Mucosa of descending colon (tissue), 3 donors: ENCODE measurements at regions not wholly inside any gene's neighbourhood (a gene's known extent, or its start where the extent isn't known, plus 50 kb on each side); places are given as distances from the start of the nearest gene placed in this dataset.
"Not testable (repeated sequence)": the region's sequence is repeated elsewhere in the genome, so short reads cannot be mapped to it uniquely, and the experiment has no call there.

Experiments
- ATAC-seq: fragments of 200-7000 bp; cut with Tn5 transposase; one replicate; pipeline ENCODE4 v1.9.1; 2020; ENCODE audit warnings: mild to moderate bottlenecking, moderate library complexity
- DNase-seq, 3 donors: peaks; one replicate each; pipeline ENCODE4 v3.0.0-alpha.2; 2020
- H3K36me3 ChIP-seq: fragments of 200-600 bp; one replicate; pipeline ENCODE4 v1.8.0; 2021; ENCODE audit warnings: low read depth, mild to moderate bottlenecking
- H3K4me1 ChIP-seq: fragments of 200-600 bp; one replicate; pipeline ENCODE4 v1.8.0; 2021; ENCODE audit warnings: low read depth, mild to moderate bottlenecking
- H3K4me3 ChIP-seq: fragments of 200-600 bp; one replicate; pipeline ENCODE4 v1.8.0; 2021; ENCODE audit warnings: mild to moderate bottlenecking
- H3K9me3 ChIP-seq: fragments of 200-600 bp; one replicate; pipeline ENCODE4 v1.8.0; 2021; ENCODE audit warnings: mild to moderate bottlenecking
- CTCF ChIP-seq: fragments of 200-600 bp; IDR thresholded peaks from one replicate; pipeline ENCODE4 v1.8.0; 2022; ENCODE audit warnings: antibody characterized with exemption, mild to moderate bottlenecking
- intact Hi-C, 2 donors: fragments of 100-400 bp; cut with DNase I in 1 of 2; cut with micrococcal nuclease in 1 of 2; formaldehyde crosslinking; loops; one replicate each; pipeline versions ENCODE4 v1.11.0 to v1.11.1; 2022; cut with DNase I, micrococcal nuclease
- donor health status: DM: no; HTN: no; CAD: no; lungs with moderate emphysema.
- donor health status: DM: no; HTN: no; CAD: no.
- donor health status: DM: no; HTN: yes; CAD: no.

- Histone ChIP-seq H3K36me3 (no peaks in the 10 kb centered on the region), H3K4me1 (no peaks in the 10 kb centered on the region), H3K9me3 (no peaks in the 10 kb centered on the region), H3K4me3 (no peak overlapping the region)
- DNase-seq (no peak), ATAC-seq (no peak)
- no peak for TF ChIP-seq CTCF
- intact Hi-C loops, result no loop called here
These were observed 785.2 kb downstream of the KCNA4 start for GRCh38 chr11:29231586-29231985.

GRCh38 chr11:29227811-29228210 is 789.0 kb downstream of the KCNA4 start:
- intact Hi-C loops, result no loop called here
- Histone ChIP-seq H3K36me3 (no peaks in the 10 kb centered on the region), H3K9me3 (no peaks in the 10 kb centered on the region), H3K4me1 (no peaks in the 10 kb centered on the region), H3K4me3 (no peak overlapping the region)
- ATAC-seq, result no peak
- DNase-seq, result no peak
- TF ChIP-seq CTCF, result no peak

DNA sequence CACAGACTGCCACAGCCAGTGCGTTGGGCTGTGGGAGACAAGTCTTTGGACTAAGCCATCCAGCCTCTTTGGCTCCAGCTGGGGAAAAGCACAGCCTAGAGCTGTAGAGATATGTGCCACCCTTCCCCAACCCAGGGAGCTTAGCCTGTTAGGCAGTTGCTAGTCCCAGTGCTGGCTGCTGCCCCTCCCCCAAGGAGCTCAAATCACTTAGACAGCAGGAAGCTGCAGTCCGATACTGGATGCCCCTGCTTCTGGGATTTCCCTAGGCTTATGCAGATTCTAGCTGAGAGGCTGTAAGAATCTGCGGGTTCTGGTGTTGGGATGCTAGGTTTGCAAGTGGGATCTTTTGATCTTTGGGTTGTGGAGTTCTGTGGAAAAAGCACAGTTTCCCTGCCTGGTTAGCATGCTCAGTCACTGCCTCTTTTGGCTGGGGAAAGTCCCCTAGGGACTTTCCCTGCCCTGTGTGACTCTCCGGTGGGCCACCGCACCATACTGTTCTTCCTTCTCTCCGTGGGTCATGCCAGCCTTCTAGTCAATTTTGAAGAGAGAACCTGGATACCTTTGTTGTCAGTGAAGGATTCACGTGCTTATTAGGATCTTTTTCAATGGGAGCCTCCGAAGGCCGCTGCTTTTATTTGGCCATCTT is 792.0 kb downstream of the KCNA4 start:
- TF ChIP-seq CTCF, result no peak

DNA sequence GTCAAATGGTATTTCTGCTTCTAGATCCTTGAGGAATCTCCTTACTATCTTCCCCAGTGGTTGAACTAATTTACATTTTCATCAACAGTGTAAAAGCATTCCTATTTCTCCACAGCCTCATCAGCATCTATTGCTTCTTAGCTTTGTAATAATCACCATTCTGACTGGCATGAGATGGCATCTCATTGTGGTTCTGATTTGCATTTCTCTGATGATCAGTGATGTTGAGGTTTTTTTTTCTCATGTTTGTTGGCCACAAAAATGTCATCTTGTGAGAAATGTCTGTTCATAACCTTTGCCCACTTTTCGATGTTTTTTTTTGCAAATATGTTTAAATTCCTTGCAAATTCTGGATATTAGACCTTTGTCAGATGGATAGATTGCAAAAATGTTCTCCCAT is 797.3 kb downstream of the KCNA4 start:
- H3K9me3 ChIP-seq, H3K36me3 ChIP-seq, ATAC-seq, H3K4me1 ChIP-seq, H3K4me3 ChIP-seq, intact Hi-C loops, DNase-seq: not testable (repeated sequence)

More for the DNA sequence above, 792.0 kb downstream of the KCNA4 start:
- ATAC-seq, result no peak
- intact Hi-C loops, result no loop called here
- Histone ChIP-seq H3K9me3 (no peaks in the 10 kb centered on the region), H3K4me3 (no peak overlapping the region), H3K4me1 (no peaks in the 10 kb centered on the region), H3K36me3 (no peaks in the 10 kb centered on the region)
- no peak for DNase-seq

DNA sequence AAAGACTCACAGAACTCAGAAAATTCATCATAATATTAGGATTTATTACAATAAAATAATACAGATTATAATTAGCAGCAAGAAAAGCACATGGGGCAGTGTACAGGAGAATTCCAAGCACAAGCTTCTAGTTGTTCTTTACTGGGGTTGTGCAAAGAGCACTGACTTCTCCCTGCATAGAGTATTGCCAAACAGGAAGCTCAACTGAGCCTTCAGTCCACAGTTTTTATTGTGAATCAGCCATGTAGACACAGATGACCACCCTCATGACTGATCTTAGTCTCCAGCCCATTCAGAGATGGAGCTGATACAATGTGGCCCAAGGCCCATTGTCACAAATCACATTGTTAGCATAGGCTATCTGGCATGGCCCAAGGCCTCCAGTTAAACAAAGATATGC is 798.9 kb downstream of the KCNA4 start:
- H3K9me3 ChIP-seq, result no peaks in the 10 kb centered on the region
- no peaks in the 10 kb centered on the region for H3K4me1 ChIP-seq
- H3K36me3 ChIP-seq, result no peaks in the 10 kb centered on the region
- intact Hi-C loops, result no loop called here
- H3K4me3 ChIP-seq, result no peak overlapping the region
- no peak for ATAC-seq
- DNase-seq, result no peak
- TF ChIP-seq CTCF, result no peak

DNA sequence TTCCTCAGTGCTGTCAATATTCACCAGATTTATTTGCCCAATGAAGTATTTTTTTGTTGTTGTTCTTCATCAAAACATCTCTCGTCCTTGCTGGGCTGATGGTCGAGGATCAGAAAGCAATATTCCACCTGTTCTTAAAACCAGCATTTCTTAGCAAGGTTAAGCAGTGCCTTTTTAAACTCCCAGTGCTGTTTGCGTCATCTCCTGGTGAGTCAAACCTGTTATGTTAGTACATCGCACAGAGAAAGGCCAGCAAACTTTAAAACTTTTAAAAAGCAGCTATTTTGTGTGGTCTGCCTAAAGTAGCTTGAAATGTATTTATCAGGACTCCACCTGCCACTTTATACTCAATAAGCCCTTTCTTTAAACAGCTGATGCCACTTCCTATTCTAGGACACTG is 802.0 kb downstream of the KCNA4 start:
- TF ChIP-seq CTCF, result no peak
- Histone ChIP-seq H3K36me3 (no peaks in the 10 kb centered on the region), H3K4me1 (no peaks in the 10 kb centered on the region), H3K4me3 (no peak overlapping the region), H3K9me3 (no peaks in the 10 kb centered on the region)
- ATAC-seq (no peak), DNase-seq (no peak)
- intact Hi-C loops, result no loop called here
